Esophagus muscularis mucosa (tissue), 3 donors: ENCODE measurements at regions not wholly inside any gene's neighbourhood (a gene's known extent, or its start where the extent isn't known, plus 50 kb on each side); places are given as distances from the start of the nearest gene placed in this dataset.

Experiments
- CTCF ChIP-seq, 3 experiments: fragments of 200-600 bp in 2 of 3; fragments of 450-650 bp in 1 of 3; sonication (generic) in 2 of 3; IDR thresholded peaks; one replicate each; pipeline ENCODE4 v1.5.1; 2017 to 2019; ENCODE audit warnings: antibody characterized with exemption in 3 of 3, mild to moderate bottlenecking in 2 of 3, moderate library complexity in 1 of 3
- EP300 ChIP-seq: sonication (generic); formaldehyde crosslinking; IDR thresholded peaks from one replicate; pipeline ENCODE4 v1.6.1; 2017; ENCODE audit warnings: antibody characterized with exemption

- TF ChIP-seq CTCF (IDR thresholded peaks at IDR 0.05) (no peak), EP300 (no peak)
Observed at GRCh38 chr5:87776785-87777184, 364.1 kb upstream of the CCNH start.
